ENCODE measurements at regions not wholly inside any gene's neighbourhood (a gene's known extent, or its start where the extent isn't known, plus 50 kb on each side); places are given as distances from the start of the nearest gene placed in this dataset.

GRCh38 chr21:36642777-36643176 is 56.1 kb upstream of the SIM2 start:
- no peak overlapping the region for H2AFZ ChIP-seq (ENCODE audit: low read length)
- H3K36me3 ChIP-seq (ENCODE audit: insufficient read depth, low read length), result no peaks in the 10 kb centered on the region
- no peaks in the 10 kb centered on the region for H3K4me1 ChIP-seq (ENCODE audit: low read length)
- H3K9me3 ChIP-seq (ENCODE audit: low read length), result no peaks in the 10 kb centered on the region
- H3K4me3 ChIP-seq (ENCODE audit: low read length), result no peak overlapping the region
- H3K4me2 ChIP-seq (ENCODE audit: low read depth, low read length, poor library complexity, severe bottlenecking), result no peak overlapping the region
- H3K27ac ChIP-seq (ENCODE audit: low read length), result no peak overlapping the region
- no peaks in the 10 kb centered on the region for H3K27me3 ChIP-seq (ENCODE audit: low read length)
- no peaks in the 10 kb centered on the region for H4K20me1 ChIP-seq (ENCODE audit: insufficient read depth, low read depth, low read length)
- DNase-seq, result no peak
- no peaks in the 10 kb centered on the region for H3K9me2 ChIP-seq (replicated peaks; ENCODE audit: insufficient read depth, low read length)
- no peaks in the 10 kb centered on the region for H3K79me2 ChIP-seq (ENCODE audit: low read length)
- no peak overlapping the region for H3K9ac ChIP-seq (ENCODE audit: low read length)

DNA sequence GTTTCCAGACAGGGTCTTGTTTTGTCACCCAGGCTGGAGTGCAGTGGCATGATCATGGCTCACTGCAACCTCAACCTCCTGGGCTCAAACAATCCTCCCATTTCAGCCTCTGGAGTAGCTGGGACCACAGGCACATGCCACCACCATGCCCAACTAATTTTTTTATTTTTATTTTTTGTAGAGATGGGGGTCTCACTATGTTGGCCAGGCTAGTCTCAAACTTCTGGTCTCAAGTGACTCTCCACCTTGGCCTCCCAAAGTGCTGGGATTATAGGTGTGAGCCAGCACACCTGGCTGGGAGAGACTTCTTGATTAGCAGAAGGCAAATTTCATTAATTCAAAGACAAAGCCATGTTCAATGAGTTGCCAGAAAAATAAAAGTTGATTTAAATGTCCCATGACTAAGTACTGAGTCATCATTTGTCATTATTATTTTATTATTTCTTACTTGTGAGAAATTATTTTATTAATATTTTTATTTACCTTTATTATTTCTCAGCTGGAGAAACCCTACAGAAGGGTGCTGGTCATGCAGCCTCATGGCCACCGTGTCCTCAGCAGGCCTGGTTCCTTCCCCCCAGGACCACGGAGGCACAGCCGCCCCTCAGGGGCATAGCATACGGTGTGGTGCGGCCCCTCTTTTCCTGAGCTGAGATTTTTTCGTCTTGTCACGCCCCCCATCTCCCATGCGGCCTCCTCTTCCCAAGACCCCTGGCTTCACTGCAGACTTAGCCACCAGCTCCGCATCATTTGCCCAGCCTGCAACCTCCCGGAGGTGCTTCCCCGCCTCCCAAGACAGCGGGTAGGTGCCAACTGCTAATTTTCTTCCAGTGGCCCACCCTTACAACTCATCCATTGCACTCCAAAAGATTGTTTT is 55.3 kb upstream of the SIM2 start:
- no peaks in the 10 kb centered on the region for H3K4me1 ChIP-seq (ENCODE audit: low read length)
- no peaks in the 10 kb centered on the region for H3K27me3 ChIP-seq (ENCODE audit: low read length)
- no peak overlapping the region for H3K27ac ChIP-seq (ENCODE audit: low read length)
- no peaks in the 10 kb centered on the region for H4K20me1 ChIP-seq (ENCODE audit: insufficient read depth, low read depth, low read length)
- H3K4me3 ChIP-seq (ENCODE audit: low read length), result no peak overlapping the region
- no peaks in the 10 kb centered on the region for H3K9me2 ChIP-seq (replicated peaks; ENCODE audit: insufficient read depth, low read length)
- DNase-seq, result no peak
- H3K36me3 ChIP-seq (ENCODE audit: insufficient read depth, low read length), result no peaks in the 10 kb centered on the region
- H3K4me2 ChIP-seq (ENCODE audit: low read depth, low read length, poor library complexity, severe bottlenecking), result no peak overlapping the region
- no peaks in the 10 kb centered on the region for H3K9me3 ChIP-seq (ENCODE audit: low read length)
- no peaks in the 10 kb centered on the region for H3K79me2 ChIP-seq (ENCODE audit: low read length)
- no peak overlapping the region for H3K9ac ChIP-seq (ENCODE audit: low read length)
- H2AFZ ChIP-seq (ENCODE audit: low read length), result no peak overlapping the region

DNA sequence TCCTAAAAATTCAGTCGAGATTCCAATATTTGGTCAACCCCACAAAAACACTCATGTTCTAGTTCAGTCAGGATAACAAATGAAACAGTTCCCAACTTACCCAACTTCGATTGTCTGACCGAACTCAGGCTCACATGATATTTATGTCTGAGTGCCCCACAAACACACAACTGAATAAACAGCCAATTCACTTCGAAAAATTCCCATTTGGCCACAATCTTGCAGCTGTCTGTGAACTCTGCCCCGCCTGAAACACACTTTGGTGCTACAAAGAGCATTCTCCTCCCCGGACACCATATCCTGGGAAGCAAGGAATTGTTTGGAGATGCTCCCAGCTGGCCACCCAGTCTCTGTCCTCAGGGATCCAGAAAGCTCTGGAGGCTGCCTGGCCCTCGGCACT is 52.9 kb upstream of the SIM2 start:
- no peaks in the 10 kb centered on the region for H3K4me1 ChIP-seq (ENCODE audit: low read length)

DNA sequence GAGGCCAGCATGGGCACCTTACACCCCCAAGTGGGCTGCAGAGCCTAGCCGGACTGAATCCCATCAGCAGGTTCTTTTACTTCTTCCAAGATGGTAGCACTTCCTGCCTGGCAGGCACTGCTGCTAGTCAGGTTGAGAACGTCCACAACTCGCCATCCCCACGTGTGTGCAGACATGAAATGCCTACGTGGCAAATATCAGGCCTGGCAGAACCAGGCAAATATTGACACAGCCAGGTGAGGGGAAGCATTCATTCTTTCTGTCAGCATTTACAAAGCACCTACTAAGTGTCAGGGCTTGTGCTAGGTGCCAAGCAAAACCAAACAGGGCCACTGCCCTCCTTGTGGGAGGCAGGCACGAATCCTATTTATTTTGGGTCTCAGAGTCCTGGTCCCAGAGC is 52.3 kb upstream of the SIM2 start:
- Histone ChIP-seq H4K20me1 (ENCODE audit: insufficient read depth, low read depth, low read length) (no peaks in the 10 kb centered on the region), H3K4me1 (ENCODE audit: low read length) (no peaks in the 10 kb centered on the region), H3K9ac (ENCODE audit: low read length) (no peak overlapping the region), H3K9me2 (replicated peaks; ENCODE audit: insufficient read depth, low read length) (no peaks in the 10 kb centered on the region), H3K79me2 (ENCODE audit: low read length) (no peaks in the 10 kb centered on the region), H3K4me2 (ENCODE audit: low read depth, low read length, poor library complexity, severe bottlenecking) (no peak overlapping the region), H3K4me3 (ENCODE audit: low read length) (no peak overlapping the region), H2AFZ (ENCODE audit: low read length) (no peak overlapping the region), H3K27me3 (ENCODE audit: low read length) (no peaks in the 10 kb centered on the region), H3K9me3 (ENCODE audit: low read length) (no peaks in the 10 kb centered on the region), H3K27ac (ENCODE audit: low read length) (no peak overlapping the region), H3K36me3 (ENCODE audit: insufficient read depth, low read length) (no peaks in the 10 kb centered on the region)
- no peak for DNase-seq

More for the DNA sequence above, 52.9 kb upstream of the SIM2 start:
- H4K20me1 ChIP-seq (ENCODE audit: insufficient read depth, low read depth, low read length), result no peaks in the 10 kb centered on the region
- no peak overlapping the region for H3K9ac ChIP-seq (ENCODE audit: low read length)
- no peak overlapping the region for H3K4me2 ChIP-seq (ENCODE audit: low read depth, low read length, poor library complexity, severe bottlenecking)
- no peaks in the 10 kb centered on the region for H3K9me2 ChIP-seq (replicated peaks; ENCODE audit: insufficient read depth, low read length)
- H3K36me3 ChIP-seq (ENCODE audit: insufficient read depth, low read length), result no peaks in the 10 kb centered on the region
- H3K27me3 ChIP-seq (ENCODE audit: low read length), result no peaks in the 10 kb centered on the region
- no peak overlapping the region for H3K4me3 ChIP-seq (ENCODE audit: low read length)
- DNase-seq, result no peak
- H3K9me3 ChIP-seq (ENCODE audit: low read length), result no peaks in the 10 kb centered on the region
- H3K79me2 ChIP-seq (ENCODE audit: low read length), result no peaks in the 10 kb centered on the region
- H3K27ac ChIP-seq (ENCODE audit: low read length), result no peak overlapping the region
- H2AFZ ChIP-seq (ENCODE audit: low read length), result no peak overlapping the region

DNA sequence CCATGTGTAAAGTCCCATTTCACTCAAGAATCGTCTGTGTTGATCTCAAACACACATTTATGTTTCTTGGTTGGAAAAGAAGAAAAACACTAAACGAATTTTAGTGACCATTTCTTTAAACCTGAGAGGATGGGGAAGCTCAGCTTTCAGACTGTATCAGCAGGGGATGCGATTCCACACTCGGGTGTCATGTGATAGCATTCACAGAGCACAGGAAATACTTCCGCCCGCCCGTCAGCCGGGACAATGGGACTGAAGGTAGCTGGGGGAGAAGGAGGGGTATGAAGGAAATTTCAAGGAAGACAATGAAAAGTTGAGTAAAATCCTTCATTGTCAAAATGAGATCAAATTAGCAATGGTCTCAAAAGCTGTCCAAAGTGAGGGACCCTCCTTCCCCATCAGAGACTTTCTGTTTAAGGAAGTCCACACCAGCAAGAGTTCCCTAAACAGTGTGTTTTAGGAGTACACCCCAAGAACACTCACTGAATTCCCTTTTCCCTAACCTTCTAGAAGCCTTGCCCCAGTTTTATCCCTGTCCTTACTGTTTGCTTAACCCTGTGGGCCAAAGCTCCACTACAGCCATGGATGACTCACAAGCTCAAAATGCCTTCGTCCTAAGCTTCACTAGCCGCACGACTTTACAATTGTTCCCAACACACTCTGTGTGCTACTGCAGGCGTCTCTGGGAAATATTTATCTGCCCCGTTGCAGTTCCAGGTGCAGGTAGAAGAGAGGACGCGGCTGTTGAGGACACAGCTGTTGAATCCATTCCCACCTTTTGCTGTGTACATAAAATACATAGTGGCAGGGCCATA is 51.4 kb upstream of the SIM2 start:
- H3K27me3 ChIP-seq (ENCODE audit: low read length), result no peaks in the 10 kb centered on the region
- H3K79me2 ChIP-seq (ENCODE audit: low read length), result no peaks in the 10 kb centered on the region
- no peaks in the 10 kb centered on the region for H3K4me1 ChIP-seq (ENCODE audit: low read length)
- H3K36me3 ChIP-seq (ENCODE audit: insufficient read depth, low read length), result no peaks in the 10 kb centered on the region
- no peak overlapping the region for H3K4me2 ChIP-seq (ENCODE audit: low read depth, low read length, poor library complexity, severe bottlenecking)
- H3K4me3 ChIP-seq (ENCODE audit: low read length), result no peak overlapping the region
- H4K20me1 ChIP-seq (ENCODE audit: insufficient read depth, low read depth, low read length), result no peaks in the 10 kb centered on the region
- H3K9me3 ChIP-seq (ENCODE audit: low read length), result no peaks in the 10 kb centered on the region
- no peak overlapping the region for H3K27ac ChIP-seq (ENCODE audit: low read length)
- no peaks in the 10 kb centered on the region for H3K9me2 ChIP-seq (replicated peaks; ENCODE audit: insufficient read depth, low read length)
- no peak for DNase-seq
- H2AFZ ChIP-seq (ENCODE audit: low read length), result no peak overlapping the region
- H3K9ac ChIP-seq (ENCODE audit: low read length), result no peak overlapping the region

Measured in Karpas-422 (cell line).